Epithelial cell of esophagus (primary cell): ENCODE measurements at regions not wholly inside any gene's neighbourhood (a gene's known extent, or its start where the extent isn't known, plus 50 kb on each side); places are given as distances from the start of the nearest gene placed in this dataset.

Experiments
- DNase-seq: peaks from one replicate; pipeline ENCODE4 v3.0.0; 2010; ENCODE audit warnings: low read depth
- H3K4me3 ChIP-seq: 2 replicates; pipeline ENCODE4 v1.5.1; 2011; ENCODE audit warnings: mild to moderate bottlenecking, low read length, control low read depth
- CTCF ChIP-seq: IDR thresholded peaks from 2 replicates; pipeline ENCODE4 v1.5.1; 2011; ENCODE audit warnings: low read depth, mild to moderate bottlenecking, low read length, control low read depth, inconsistent platforms; ENCODE audit not compliant: insufficient read depth; ENCODE audit errors: missing control alignments

GRCh38 chr7:10596827-10597226, 376.8 kb upstream of the PHF14 start:
- no peak for TF ChIP-seq CTCF
- H3K4me3 ChIP-seq: no peak overlapping the region
- DNase-seq: no peak

DNA sequence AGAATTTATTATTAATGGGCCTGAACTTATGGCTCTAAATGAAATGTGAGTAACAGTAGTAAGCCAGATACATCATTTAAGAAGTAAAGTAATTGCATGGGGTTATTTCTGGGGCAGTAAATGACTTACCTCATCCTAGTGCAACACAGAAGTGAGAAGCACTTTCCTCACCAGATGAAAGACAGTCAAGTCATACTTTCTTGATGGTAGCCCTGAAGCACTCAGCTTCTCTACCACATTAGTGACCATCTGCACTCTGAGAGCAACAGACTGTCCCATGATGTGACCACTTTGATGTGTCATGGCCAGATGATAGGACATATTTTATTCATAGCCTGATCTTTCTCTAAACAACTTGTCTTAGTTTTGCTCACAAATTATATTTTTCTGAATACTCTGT, 369.5 kb upstream of the PHF14 start:
- no peak for TF ChIP-seq CTCF
- no peak overlapping the region for H3K4me3 ChIP-seq
- DNase-seq: no peak

DNA sequence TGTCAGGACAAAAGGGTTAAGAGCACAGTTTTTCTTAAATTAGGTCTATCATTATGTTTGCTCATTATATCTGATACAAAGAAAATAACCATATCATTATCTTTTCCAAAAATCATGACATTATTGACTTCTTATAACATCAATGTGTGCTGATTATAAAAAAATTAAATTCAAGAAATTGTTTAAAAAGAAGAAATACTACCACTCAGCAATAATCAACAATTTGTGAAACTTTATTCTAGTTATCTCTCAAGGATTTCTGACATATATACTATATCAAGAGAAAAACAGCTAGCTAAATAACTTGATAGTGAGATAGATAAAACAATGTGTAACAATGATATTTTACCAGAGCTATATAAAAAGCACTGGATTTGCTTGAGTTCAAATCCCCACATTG, 360.7 kb upstream of the PHF14 start:
- no peak for DNase-seq
- no peak overlapping the region for H3K4me3 ChIP-seq
- TF ChIP-seq CTCF: no peak

DNA sequence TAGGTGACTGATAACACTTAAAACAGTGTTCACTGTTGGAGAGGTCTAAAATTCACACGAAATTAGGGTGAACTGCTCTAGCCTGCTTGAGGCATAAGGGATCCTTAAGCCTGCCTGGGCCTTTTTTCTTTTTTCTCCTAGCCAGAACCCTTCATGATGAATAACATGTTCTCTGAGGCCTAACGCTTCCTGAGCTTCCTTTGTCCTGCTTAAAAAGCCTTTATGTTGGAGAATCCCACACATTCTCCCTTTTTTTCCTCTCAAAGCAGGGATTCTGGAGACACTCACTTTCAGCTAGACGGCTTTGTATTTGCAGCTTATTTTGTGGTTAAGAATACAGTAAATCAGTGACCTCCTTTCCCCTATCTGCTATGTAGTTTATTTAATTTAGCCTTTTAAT, 354.7 kb upstream of the PHF14 start:
- H3K4me3 ChIP-seq: no peak overlapping the region
- TF ChIP-seq CTCF: no peak
- DNase-seq: no peak

- no peak overlapping the region for H3K4me3 ChIP-seq
- DNase-seq: no peak
- no peak for TF ChIP-seq CTCF
These were observed 341.0 kb upstream of the PHF14 start for GRCh38 chr7:10632712-10633111.

GRCh38 chr7:10634239-10634638, 339.4 kb upstream of the PHF14 start:
- no peak for TF ChIP-seq CTCF
- no peak overlapping the region for H3K4me3 ChIP-seq
- DNase-seq: no peak

- no peak for TF ChIP-seq CTCF
- no peak for DNase-seq
- H3K4me3 ChIP-seq: no peak overlapping the region
These were observed 335.7 kb upstream of the PHF14 start for GRCh38 chr7:10637991-10638390.
